C4-2B (cell line): ENCODE measurements at regions not wholly inside any gene's neighbourhood (a gene's known extent, or its start where the extent isn't known, plus 50 kb on each side); places are given as distances from the start of the nearest gene placed in this dataset.

ENCODE experiments used
- H3K27ac ChIP-seq: fragments of 450-650 bp; 2 replicates; pipeline ENCODE4 v1.5.1; 2017
- CTCF ChIP-seq: fragments of 450-650 bp; conservative IDR thresholded peaks from 2 replicates; pipeline ENCODE4 v1.5.1; 2017; ENCODE audit warnings: mild to moderate bottlenecking
- ZFX ChIP-seq: fragments of 450-650 bp; IDR thresholded peaks from 2 replicates; pipeline ENCODE4 v1.6.1; 2017

- TF ChIP-seq ZFX = no peak
- TF ChIP-seq CTCF = no peak
- H3K27ac ChIP-seq = no peak overlapping the region
These were observed 158.3 kb upstream of the KCNJ16 start for GRCh38 chr17:69916761-69917160.

- TF ChIP-seq ZFX (no peak), CTCF (no peak)
These were observed 156.9 kb upstream of the KCNJ16 start for GRCh38 chr17:69918164-69918563.

GRCh38 chr17:69919789-69920188 is 155.2 kb upstream of the KCNJ16 start:
- H3K27ac ChIP-seq = no peak overlapping the region
- TF ChIP-seq ZFX (no peak), CTCF (no peak)

More at GRCh38 chr17:69918164-69918563, 156.9 kb upstream of the KCNJ16 start:
- no peak overlapping the region for H3K27ac ChIP-seq

GRCh38 chr17:69921046-69921445 is 154.0 kb upstream of the KCNJ16 start:
- TF ChIP-seq ZFX (no peak), CTCF (no peak)

GRCh38 chr17:69928611-69929010 is 146.4 kb upstream of the KCNJ16 start:
- H3K27ac ChIP-seq = no peak overlapping the region
- TF ChIP-seq CTCF (no peak), ZFX (no peak)

More at GRCh38 chr17:69921046-69921445, 154.0 kb upstream of the KCNJ16 start:
- H3K27ac ChIP-seq = no peak overlapping the region

GRCh38 chr17:69936996-69937395 is 138.0 kb upstream of the KCNJ16 start:
- H3K27ac ChIP-seq = no peak overlapping the region
- TF ChIP-seq ZFX = no peak
- no peak for TF ChIP-seq CTCF

GRCh38 chr17:69943058-69943457 is 132.0 kb upstream of the KCNJ16 start:
- no peak overlapping the region for H3K27ac ChIP-seq

More at GRCh38 chr17:69943058-69943457, 132.0 kb upstream of the KCNJ16 start:
- TF ChIP-seq CTCF = no peak
- no peak for TF ChIP-seq ZFX
